DND-41 (cell line): ENCODE measurements at regions not wholly inside any gene's neighbourhood (a gene's known extent, or its start where the extent isn't known, plus 50 kb on each side); places are given as distances from the start of the nearest gene placed in this dataset.

Experiments
- ATAC-seq: fragments of 200-7000 bp; cut with Tn5 transposase; 3 replicates; pipeline ENCODE4 v1.9.1; 2021; ENCODE audit warnings: low read depth; ENCODE audit not compliant: insufficient read depth
- DNase-seq: peaks from one replicate; pipeline ENCODE4 v3.0.0-alpha.2; 2020
- H2AFZ ChIP-seq: 2 replicates; pipeline ENCODE4 v1.6.0; 2012; ENCODE audit warnings: low read depth, low read length
- H3K27ac ChIP-seq: 2 replicates; pipeline ENCODE4 v1.5.1; 2012; ENCODE audit warnings: low read length, inconsistent platforms
- H3K27me3 ChIP-seq: fragments of 200-600 bp; sonication (generic); 2 replicates; pipeline ENCODE4 v1.6.0; 2012; ENCODE audit warnings: low read length, mild to moderate bottlenecking, inconsistent platforms; ENCODE audit not compliant: insufficient read depth, poor library complexity
- H3K36me3 ChIP-seq: 2 replicates; pipeline ENCODE4 v1.5.1; 2012; ENCODE audit warnings: low read length, inconsistent platforms; ENCODE audit not compliant: insufficient read depth
- H3K4me1 ChIP-seq: 2 replicates; pipeline ENCODE4 v1.5.1; 2012; ENCODE audit warnings: mild to moderate bottlenecking, low read length; ENCODE audit not compliant: insufficient read depth
- H3K4me2 ChIP-seq: 2 replicates; pipeline ENCODE4 v1.6.0; 2012; ENCODE audit warnings: mild to moderate bottlenecking, moderate library complexity, low read length, inconsistent platforms; ENCODE audit not compliant: insufficient read depth
- H3K4me3 ChIP-seq, 2 experiments: fragments of 200-600 bp in 1 of 2; shearing (Covaris generic) in 1 of 2; 2 replicates each; pipeline ENCODE4 v1.5.1; 2012 to 2016; ENCODE audit warnings: inconsistent platforms in 2 of 2, low read length in 2 of 2, mild to moderate bottlenecking in 2 of 2, low read depth in 1 of 2, moderate library complexity in 1 of 2
- H3K79me2 ChIP-seq: 2 replicates; pipeline ENCODE4 v1.6.0; 2012; ENCODE audit warnings: low read length, inconsistent platforms; ENCODE audit not compliant: insufficient read depth
- H3K9ac ChIP-seq: 2 replicates; pipeline ENCODE4 v1.6.0; 2012; ENCODE audit warnings: low read depth, mild to moderate bottlenecking, inconsistent platforms, low read length, moderate library complexity
- H3K9me3 ChIP-seq: 2 replicates; pipeline ENCODE4 v1.5.1; 2012; ENCODE audit warnings: low read length, moderate library complexity, mild to moderate bottlenecking, inconsistent platforms; ENCODE audit not compliant: insufficient read depth, severe bottlenecking
- H4K20me1 ChIP-seq: 2 replicates; pipeline ENCODE4 v1.6.0; 2012; ENCODE audit warnings: low read length; ENCODE audit not compliant: insufficient read depth
- EZH2 ChIP-seq: IDR thresholded peaks from 3 replicates; pipeline ENCODE4 v1.6.1; 2012; ENCODE audit warnings: borderline replicate concordance, low read depth, mild to moderate bottlenecking, moderate library complexity, low read length, inconsistent platforms; ENCODE audit not compliant: severe bottlenecking
- TF ChIP-seq, protein P1 (sequence below): IDR thresholded peaks from 2 replicates; pipeline ENCODE4 v1.5.1; 2012; ENCODE audit warnings: borderline replicate concordance, low read length, moderate library complexity, mild to moderate bottlenecking; ENCODE audit not compliant: poor library complexity, severe bottlenecking; ENCODE audit errors: extremely low read depth

DNA sequence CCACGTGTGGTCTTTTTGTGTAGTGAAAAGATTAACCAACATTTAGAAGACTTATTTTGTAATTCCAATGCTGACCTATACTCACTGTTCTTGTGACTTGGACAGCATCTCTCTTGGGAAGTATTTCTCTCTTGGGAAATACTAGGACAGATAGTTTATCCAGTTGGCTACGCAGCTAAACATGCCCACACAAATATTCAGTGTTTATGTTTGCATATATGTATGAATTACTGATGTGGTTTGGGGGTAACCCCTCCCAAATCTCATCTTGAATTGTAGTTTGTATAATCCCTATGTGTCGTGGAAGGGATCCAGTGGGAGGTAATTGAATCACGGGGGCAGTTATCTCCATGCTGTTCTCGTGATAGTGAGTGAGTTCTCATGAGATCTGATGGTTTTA, 2062.3 kb upstream of the CELF4 start:
- Histone ChIP-seq H3K4me3 (no peak overlapping the region), H3K9ac (no peak overlapping the region), H2AFZ (no peak overlapping the region), H3K9me3 (no peaks in the 10 kb centered on the region), H3K27ac (no peak overlapping the region), H3K4me2 (no peak overlapping the region), H3K4me1 (no peaks in the 10 kb centered on the region), H3K27me3 (no peaks in the 10 kb centered on the region), H4K20me1 (no peaks in the 10 kb centered on the region), H3K36me3 (no peaks in the 10 kb centered on the region), H3K79me2 (no peaks in the 10 kb centered on the region)
- no peak for DNase-seq
- TF ChIP-seq EZH2, result no peak
- TF ChIP-seq, protein P1, sequence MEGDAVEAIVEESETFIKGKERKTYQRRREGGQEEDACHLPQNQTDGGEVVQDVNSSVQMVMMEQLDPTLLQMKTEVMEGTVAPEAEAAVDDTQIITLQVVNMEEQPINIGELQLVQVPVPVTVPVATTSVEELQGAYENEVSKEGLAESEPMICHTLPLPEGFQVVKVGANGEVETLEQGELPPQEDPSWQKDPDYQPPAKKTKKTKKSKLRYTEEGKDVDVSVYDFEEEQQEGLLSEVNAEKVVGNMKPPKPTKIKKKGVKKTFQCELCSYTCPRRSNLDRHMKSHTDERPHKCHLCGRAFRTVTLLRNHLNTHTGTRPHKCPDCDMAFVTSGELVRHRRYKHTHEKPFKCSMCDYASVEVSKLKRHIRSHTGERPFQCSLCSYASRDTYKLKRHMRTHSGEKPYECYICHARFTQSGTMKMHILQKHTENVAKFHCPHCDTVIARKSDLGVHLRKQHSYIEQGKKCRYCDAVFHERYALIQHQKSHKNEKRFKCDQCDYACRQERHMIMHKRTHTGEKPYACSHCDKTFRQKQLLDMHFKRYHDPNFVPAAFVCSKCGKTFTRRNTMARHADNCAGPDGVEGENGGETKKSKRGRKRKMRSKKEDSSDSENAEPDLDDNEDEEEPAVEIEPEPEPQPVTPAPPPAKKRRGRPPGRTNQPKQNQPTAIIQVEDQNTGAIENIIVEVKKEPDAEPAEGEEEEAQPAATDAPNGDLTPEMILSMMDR, result no peak
- no peak for ATAC-seq

DNA sequence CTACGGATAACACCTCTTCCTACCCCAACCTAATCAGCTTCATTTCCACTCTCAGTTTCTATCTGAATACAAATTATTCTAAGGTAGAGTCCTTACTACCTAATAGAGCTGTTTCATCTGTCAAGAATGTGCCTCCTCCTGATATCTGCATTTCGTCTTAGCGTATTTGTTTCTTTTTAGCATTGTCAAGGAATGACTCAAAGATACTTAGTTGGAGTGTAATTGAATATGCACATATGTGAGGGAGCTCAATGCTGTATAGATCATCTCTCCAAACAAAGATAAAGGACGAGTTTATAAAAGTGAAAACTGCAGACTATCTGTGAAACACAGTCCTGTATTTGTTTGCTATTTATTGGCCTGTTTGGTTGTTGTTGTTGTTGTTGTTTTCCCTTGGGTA, 2059.4 kb upstream of the CELF4 start:
- ATAC-seq (no peak), DNase-seq (no peak)
- Histone ChIP-seq H4K20me1 (no peaks in the 10 kb centered on the region), H3K9ac (no peak overlapping the region), H3K9me3 (no peaks in the 10 kb centered on the region), H3K79me2 (no peaks in the 10 kb centered on the region), H3K4me3 (no peak overlapping the region), H3K4me1 (no peaks in the 10 kb centered on the region), H3K27me3 (no peaks in the 10 kb centered on the region), H3K27ac (no peak overlapping the region), H3K4me2 (no peak overlapping the region), H2AFZ (no peak overlapping the region), H3K36me3 (no peaks in the 10 kb centered on the region)
- TF ChIP-seq, protein P1, result no peak
- no peak for TF ChIP-seq EZH2

DNA sequence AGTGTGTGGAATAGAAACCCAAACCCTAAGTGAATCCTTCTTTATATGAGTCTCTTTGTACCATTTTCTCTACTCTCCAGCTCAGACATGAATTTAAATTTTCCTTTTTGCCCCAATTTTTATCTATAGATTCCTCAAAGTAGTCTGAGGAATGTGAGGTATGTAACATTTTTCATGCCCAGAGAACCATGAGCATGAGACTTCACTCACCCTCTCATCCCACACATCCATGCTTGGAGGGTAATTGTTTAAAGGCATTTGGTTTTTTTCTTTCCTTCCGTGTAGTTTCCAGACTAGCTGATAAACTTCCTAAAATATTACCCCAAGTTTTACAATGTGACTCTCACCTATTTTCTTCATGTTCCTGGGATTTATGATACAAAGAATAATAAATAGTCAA, 2056.8 kb upstream of the CELF4 start:
- Histone ChIP-seq H3K4me3 (no peak overlapping the region), H3K4me2 (no peak overlapping the region), H3K9ac (no peak overlapping the region), H3K4me1 (no peaks in the 10 kb centered on the region), H3K27me3 (no peaks in the 10 kb centered on the region), H2AFZ (no peak overlapping the region), H4K20me1 (no peaks in the 10 kb centered on the region), H3K79me2 (no peaks in the 10 kb centered on the region), H3K36me3 (no peaks in the 10 kb centered on the region), H3K27ac (no peak overlapping the region), H3K9me3 (no peaks in the 10 kb centered on the region)
- no peak for TF ChIP-seq EZH2
- TF ChIP-seq, protein P1, result no peak
- DNase-seq (no peak), ATAC-seq (no peak)
